ENCODE measurements at regions not wholly inside any gene's neighbourhood (a gene's known extent, or its start where the extent isn't known, plus 50 kb on each side); places are given as distances from the start of the nearest gene placed in this dataset.

- Mint-ChIP-seq H3K36me3 (ENCODE audit: low read depth) (no peaks in the 10 kb centered on the region), H3K27ac (no peak overlapping the region), H3K27me3 (ENCODE audit: insufficient read depth, low read depth, poor library complexity) (peaks cover 2% of the 10 kb centered on the region), H3K9me3 (no peaks in the 10 kb centered on the region), H3K4me3 (no peak overlapping the region), H3K4me1 (no peaks in the 10 kb centered on the region)
- Histone ChIP-seq H3K36me3 (ENCODE audit: insufficient read depth) (no peaks in the 10 kb centered on the region), H3K27ac (ENCODE audit: low read depth) (no peak overlapping the region), H3F3A (replicated peaks; ENCODE audit: low read depth) (no peaks in the 10 kb centered on the region), H3K79me2 (replicated peaks; ENCODE audit: insufficient read depth) (no peaks in the 10 kb centered on the region), H3K27me3 (ENCODE audit: insufficient read depth) (no peaks in the 10 kb centered on the region), H3K4me1 (ENCODE audit: insufficient read depth) (no peaks in the 10 kb centered on the region), H3K4me2 (no peak overlapping the region), H2AFZ (no peak overlapping the region), H4K20me1 (replicated peaks; ENCODE audit: insufficient read depth) (no peaks in the 10 kb centered on the region), H3K9me2 (ENCODE audit: insufficient read depth) (no peaks in the 10 kb centered on the region), H3K4me3 (no peak overlapping the region)
- no peak for DNase-seq (ENCODE audit: low spot score)
- no peak for TF ChIP-seq ZNF331 (CRISPR knock-in tag; IDR thresholded peaks at IDR 0.05; ENCODE audit: low read depth)
- no peak for TF ChIP-seq POLR2AphosphoS5 (IDR thresholded peaks at IDR 0.05; ENCODE audit: low read depth)
- no peak for TF ChIP-seq NANOG (IDR thresholded peaks at IDR 0.05; ENCODE audit: borderline replicate concordance)
- TF ChIP-seq REST (IDR thresholded peaks at IDR 0.05; ENCODE audit: unreplicated experiment), result no peak
- no peak for TF ChIP-seq ZNF114 (CRISPR knock-in tag; IDR thresholded peaks at IDR 0.05)
- TF ChIP-seq STAT1 (IDR thresholded peaks at IDR 0.05; ENCODE audit: unreplicated experiment), result no peak
- no peak for TF ChIP-seq EZH2 (IDR thresholded peaks at IDR 0.05; ENCODE audit: low read depth, unreplicated experiment)
- TF ChIP-seq CREB1 (CRISPR knock-in tag; IDR thresholded peaks at IDR 0.05; ENCODE audit: low read depth), result no peak
- TF ChIP-seq CTCF (conservative IDR thresholded peaks at IDR 0.05; ENCODE audit: low read depth in 2 of 2), result no peak
- TF ChIP-seq, protein P1, sequence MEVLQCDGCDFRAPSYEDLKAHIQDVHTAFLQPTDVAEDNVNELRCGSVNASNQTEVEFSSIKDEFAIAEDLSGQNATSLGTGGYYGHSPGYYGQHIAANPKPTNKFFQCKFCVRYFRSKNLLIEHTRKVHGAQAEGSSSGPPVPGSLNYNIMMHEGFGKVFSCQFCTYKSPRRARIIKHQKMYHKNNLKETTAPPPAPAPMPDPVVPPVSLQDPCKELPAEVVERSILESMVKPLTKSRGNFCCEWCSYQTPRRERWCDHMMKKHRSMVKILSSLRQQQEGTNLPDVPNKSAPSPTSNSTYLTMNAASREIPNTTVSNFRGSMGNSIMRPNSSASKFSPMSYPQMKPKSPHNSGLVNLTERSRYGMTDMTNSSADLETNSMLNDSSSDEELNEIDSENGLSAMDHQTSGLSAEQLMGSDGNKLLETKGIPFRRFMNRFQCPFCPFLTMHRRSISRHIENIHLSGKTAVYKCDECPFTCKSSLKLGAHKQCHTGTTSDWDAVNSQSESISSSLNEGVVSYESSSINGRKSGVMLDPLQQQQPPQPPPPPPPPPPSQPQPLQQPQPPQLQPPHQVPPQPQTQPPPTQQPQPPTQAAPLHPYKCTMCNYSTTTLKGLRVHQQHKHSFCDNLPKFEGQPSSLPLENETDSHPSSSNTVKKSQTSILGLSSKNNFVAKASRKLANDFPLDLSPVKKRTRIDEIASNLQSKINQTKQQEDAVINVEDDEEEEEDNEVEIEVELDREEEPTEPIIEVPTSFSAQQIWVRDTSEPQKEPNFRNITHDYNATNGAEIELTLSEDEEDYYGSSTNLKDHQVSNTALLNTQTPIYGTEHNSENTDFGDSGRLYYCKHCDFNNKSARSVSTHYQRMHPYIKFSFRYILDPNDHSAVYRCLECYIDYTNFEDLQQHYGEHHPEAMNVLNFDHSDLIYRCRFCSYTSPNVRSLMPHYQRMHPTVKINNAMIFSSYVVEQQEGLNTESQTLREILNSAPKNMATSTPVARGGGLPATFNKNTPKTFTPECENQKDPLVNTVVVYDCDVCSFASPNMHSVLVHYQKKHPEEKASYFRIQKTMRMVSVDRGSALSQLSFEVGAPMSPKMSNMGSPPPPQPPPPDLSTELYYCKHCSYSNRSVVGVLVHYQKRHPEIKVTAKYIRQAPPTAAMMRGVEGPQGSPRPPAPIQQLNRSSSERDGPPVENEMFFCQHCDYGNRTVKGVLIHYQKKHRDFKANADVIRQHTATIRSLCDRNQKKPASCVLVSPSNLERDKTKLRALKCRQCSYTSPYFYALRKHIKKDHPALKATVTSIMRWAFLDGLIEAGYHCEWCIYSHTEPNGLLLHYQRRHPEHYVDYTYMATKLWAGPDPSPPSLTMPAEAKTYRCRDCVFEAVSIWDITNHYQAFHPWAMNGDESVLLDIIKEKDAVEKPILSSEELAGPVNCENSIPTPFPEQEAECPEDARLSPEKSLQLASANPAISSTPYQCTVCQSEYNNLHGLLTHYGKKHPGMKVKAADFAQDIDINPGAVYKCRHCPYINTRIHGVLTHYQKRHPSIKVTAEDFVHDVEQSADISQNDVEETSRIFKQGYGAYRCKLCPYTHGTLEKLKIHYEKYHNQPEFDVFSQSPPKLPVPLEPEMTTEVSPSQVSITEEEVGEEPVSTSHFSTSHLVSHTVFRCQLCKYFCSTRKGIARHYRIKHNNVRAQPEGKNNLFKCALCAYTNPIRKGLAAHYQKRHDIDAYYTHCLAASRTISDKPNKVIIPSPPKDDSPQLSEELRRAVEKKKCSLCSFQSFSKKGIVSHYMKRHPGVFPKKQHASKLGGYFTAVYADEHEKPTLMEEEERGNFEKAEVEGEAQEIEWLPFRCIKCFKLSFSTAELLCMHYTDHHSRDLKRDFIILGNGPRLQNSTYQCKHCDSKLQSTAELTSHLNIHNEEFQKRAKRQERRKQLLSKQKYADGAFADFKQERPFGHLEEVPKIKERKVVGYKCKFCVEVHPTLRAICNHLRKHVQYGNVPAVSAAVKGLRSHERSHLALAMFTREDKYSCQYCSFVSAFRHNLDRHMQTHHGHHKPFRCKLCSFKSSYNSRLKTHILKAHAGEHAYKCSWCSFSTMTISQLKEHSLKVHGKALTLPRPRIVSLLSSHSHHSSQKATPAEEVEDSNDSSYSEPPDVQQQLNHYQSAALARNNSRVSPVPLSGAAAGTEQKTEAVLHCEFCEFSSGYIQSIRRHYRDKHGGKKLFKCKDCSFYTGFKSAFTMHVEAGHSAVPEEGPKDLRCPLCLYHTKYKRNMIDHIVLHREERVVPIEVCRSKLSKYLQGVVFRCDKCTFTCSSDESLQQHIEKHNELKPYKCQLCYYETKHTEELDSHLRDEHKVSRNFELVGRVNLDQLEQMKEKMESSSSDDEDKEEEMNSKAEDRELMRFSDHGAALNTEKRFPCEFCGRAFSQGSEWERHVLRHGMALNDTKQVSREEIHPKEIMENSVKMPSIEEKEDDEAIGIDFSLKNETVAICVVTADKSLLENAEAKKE (CRISPR knock-in tag; IDR thresholded peaks at IDR 0.05), result no peak
- TF ChIP-seq EZH2phosphoT487 (IDR thresholded peaks at IDR 0.05; ENCODE audit: unreplicated experiment), result no peak
- no peak for TF ChIP-seq JUNB (IDR thresholded peaks at IDR 0.05; ENCODE audit: unreplicated experiment)
- TF ChIP-seq, protein P2, sequence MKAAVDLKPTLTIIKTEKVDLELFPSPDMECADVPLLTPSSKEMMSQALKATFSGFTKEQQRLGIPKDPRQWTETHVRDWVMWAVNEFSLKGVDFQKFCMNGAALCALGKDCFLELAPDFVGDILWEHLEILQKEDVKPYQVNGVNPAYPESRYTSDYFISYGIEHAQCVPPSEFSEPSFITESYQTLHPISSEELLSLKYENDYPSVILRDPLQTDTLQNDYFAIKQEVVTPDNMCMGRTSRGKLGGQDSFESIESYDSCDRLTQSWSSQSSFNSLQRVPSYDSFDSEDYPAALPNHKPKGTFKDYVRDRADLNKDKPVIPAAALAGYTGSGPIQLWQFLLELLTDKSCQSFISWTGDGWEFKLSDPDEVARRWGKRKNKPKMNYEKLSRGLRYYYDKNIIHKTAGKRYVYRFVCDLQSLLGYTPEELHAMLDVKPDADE (IDR thresholded peaks at IDR 0.05), result no peak
- no peak for ATAC-seq
Measured at GRCh38 chr11:19511413-19512183, 201.0 kb upstream of the NAV2 start.
